ENCODE measurements at regions not wholly inside any gene's neighbourhood (a gene's known extent, or its start where the extent isn't known, plus 50 kb on each side); places are given as distances from the start of the nearest gene placed in this dataset.

GRCh38 chr4:35835893-35836292, 408.4 kb downstream of the ARAP2 start:
- DNase-seq (no peak), ATAC-seq (ENCODE audit: poor library complexity) (no peak)
- peaks cover 0 to 3% of the 10 kb centered on the region in 2 experiments for H3K9me3 ChIP-seq (ENCODE audit: control insufficient read depth in 1 of 2, insufficient read depth in 1 of 2, low read length in 2 of 2)
- no peaks in the 10 kb centered on the region for H3K9me3 Mint-ChIP-seq
- H3K36me3 Mint-ChIP-seq (ENCODE audit: low read depth): no peaks in the 10 kb centered on the region
- ChIA-PET POLR2A (no interaction called here), CTCF (no interaction called here)
- H3K4me1 ChIP-seq (ENCODE audit: insufficient read depth, low read length): no peaks in the 10 kb centered on the region
- no peak overlapping the region for H3K27ac ChIP-seq (ENCODE audit: low read depth in 1 of 2, low read length in 2 of 2)
- no peak for TF ChIP-seq CTCF (IDR thresholded peaks at IDR 0.05)
- no peak overlapping the region for H3K4me3 ChIP-seq (ENCODE audit: low read length)
- H3K27ac Mint-ChIP-seq: no peak overlapping the region
- H3K27me3 ChIP-seq (ENCODE audit: control insufficient read depth in 1 of 2, insufficient read depth in 2 of 2, low read length in 2 of 2): no peaks in the 10 kb centered on the region
- intact Hi-C loops (cut with DNase I, micrococcal nuclease): no loop called here
- no peaks in the 10 kb centered on the region for H3K27me3 Mint-ChIP-seq
- H3K4me1 Mint-ChIP-seq (ENCODE audit: low read depth): no peaks in the 10 kb centered on the region
- H3K4me3 Mint-ChIP-seq: no peak overlapping the region
- no peaks in the 10 kb centered on the region for H3K36me3 ChIP-seq (ENCODE audit: insufficient read depth, low read length)

- H3K4me3 ChIP-seq (ENCODE audit: low read length): no peak overlapping the region
- Mint-ChIP-seq H3K27me3 (peaks cover 5% of the 10 kb centered on the region), H3K4me3 (no peak overlapping the region), H3K27ac (no peak overlapping the region), H3K36me3 (ENCODE audit: low read depth) (no peaks in the 10 kb centered on the region), H3K9me3 (no peaks in the 10 kb centered on the region), H3K4me1 (ENCODE audit: low read depth) (no peaks in the 10 kb centered on the region)
- CTCF ChIA-PET: no interaction called here
- ATAC-seq (ENCODE audit: poor library complexity): no peak
- intact Hi-C loops (cut with DNase I, micrococcal nuclease): no loop called here
- no peak for TF ChIP-seq CTCF (IDR thresholded peaks at IDR 0.05)
- peaks cover 3 to 5% of the 10 kb centered on the region in 2 experiments for H3K9me3 ChIP-seq (ENCODE audit: control insufficient read depth in 1 of 2, insufficient read depth in 1 of 2, low read length in 2 of 2)
- no peaks in the 10 kb centered on the region for H3K27me3 ChIP-seq (ENCODE audit: control insufficient read depth in 1 of 2, insufficient read depth in 2 of 2, low read length in 2 of 2)
- DNase-seq: no peak
- H3K36me3 ChIP-seq (ENCODE audit: insufficient read depth, low read length): no peaks in the 10 kb centered on the region
- POLR2A ChIA-PET: no interaction called here
- H3K27ac ChIP-seq (ENCODE audit: low read depth in 1 of 2, low read length in 2 of 2): no peak overlapping the region
- no peaks in the 10 kb centered on the region for H3K4me1 ChIP-seq (ENCODE audit: insufficient read depth, low read length)
These were observed 407.7 kb downstream of the ARAP2 start for GRCh38 chr4:35836596-35836995.

GRCh38 chr4:35867057-35867456, 377.3 kb downstream of the ARAP2 start:
- intact Hi-C loops (cut with DNase I, micrococcal nuclease): no loop called here

More at GRCh38 chr4:35867057-35867456, 377.3 kb downstream of the ARAP2 start:
- H3K27ac ChIP-seq (ENCODE audit: low read depth in 1 of 2, low read length in 2 of 2): no peak overlapping the region
- H3K27me3 ChIP-seq (ENCODE audit: control insufficient read depth in 1 of 2, insufficient read depth in 2 of 2, low read length in 2 of 2): no peaks in the 10 kb centered on the region
- Mint-ChIP-seq H3K4me3 (no peak overlapping the region), H3K27me3 (no peaks in the 10 kb centered on the region), H3K27ac (no peak overlapping the region), H3K9me3 (no peaks in the 10 kb centered on the region), H3K36me3 (ENCODE audit: low read depth) (no peaks in the 10 kb centered on the region), H3K4me1 (ENCODE audit: low read depth) (no peaks in the 10 kb centered on the region)
- no peak for ATAC-seq (ENCODE audit: poor library complexity)
- no peaks in the 10 kb centered on the region for H3K9me3 ChIP-seq (ENCODE audit: control insufficient read depth in 1 of 2, insufficient read depth in 1 of 2, low read length in 2 of 2)
- H3K4me3 ChIP-seq (ENCODE audit: low read length): no peak overlapping the region
- no peaks in the 10 kb centered on the region for H3K4me1 ChIP-seq (ENCODE audit: insufficient read depth, low read length)
- no peak for TF ChIP-seq CTCF (IDR thresholded peaks at IDR 0.05)
- DNase-seq: no peak
- ChIA-PET CTCF (no interaction called here), POLR2A (no interaction called here)
- no peaks in the 10 kb centered on the region for H3K36me3 ChIP-seq (ENCODE audit: insufficient read depth, low read length)
